OCI-LY1 (cell line): ENCODE measurements at regions not wholly inside any gene's neighbourhood (a gene's known extent, or its start where the extent isn't known, plus 50 kb on each side); places are given as distances from the start of the nearest gene placed in this dataset.

Experiments used
- CTCF ChIP-seq: fragments of 200-600 bp; sonication (generic), shearing (Covaris generic); IDR thresholded peaks from 2 replicates; pipeline ENCODE4 v1.5.1; 2017; ENCODE audit warnings: mild to moderate bottlenecking, antibody characterized with exemption, low read length, moderate library complexity, mixed read lengths
- EZH2 ChIP-seq: fragments of 200-600 bp; sonication (generic), shearing (Covaris generic); IDR thresholded peaks from 2 replicates; pipeline ENCODE4 v1.8.0; 2017; ENCODE audit warnings: borderline replicate concordance, mixed run types, mild to moderate bottlenecking, antibody characterized with exemption, low read length, moderate library complexity, mixed read lengths

- no peak for TF ChIP-seq CTCF
- TF ChIP-seq EZH2, result no peak
Measured at GRCh38 chr18:59063300-59063906, 76.3 kb upstream of the SEC11C start.
